ENCODE measurements at regions not wholly inside any gene's neighbourhood (a gene's known extent, or its start where the extent isn't known, plus 50 kb on each side); places are given as distances from the start of the nearest gene placed in this dataset.

- no TSS peak for BruUV-seq (replicated peaks)
- Histone ChIP-seq H2BK5ac (ENCODE audit: low read depth, low read length, poor library complexity, severe bottlenecking) (no peak overlapping the region), H3K23ac (ENCODE audit: low read depth, low read length) (no peak overlapping the region), H4K5ac (ENCODE audit: low read depth, low read length) (no peak overlapping the region), H3K4me2 (ENCODE audit: low read depth, low read length) (no peak overlapping the region), H3K4ac (ENCODE audit: low read depth, low read length) (no peak overlapping the region), H3K9ac (ENCODE audit: low read depth, low read length) (no peak overlapping the region), H3K27ac (ENCODE audit: insufficient read depth, low read length) (no peak overlapping the region), H2AK9ac (replicated peaks; ENCODE audit: low read depth, low read length, poor library complexity) (no peak overlapping the region), H2BK15ac (ENCODE audit: low read depth, low read length) (no peak overlapping the region), H3K36me3 (ENCODE audit: control insufficient read depth, insufficient read depth, low read length) (no peaks in the 10 kb centered on the region), H3K56ac (ENCODE audit: extremely low read depth, insufficient read depth, low read length) (no peak overlapping the region), H3K14ac (replicated peaks; ENCODE audit: low read depth, low read length) (no peak overlapping the region), H2AK5ac (ENCODE audit: low read depth, low read length) (no peak overlapping the region), H4K8ac (ENCODE audit: low read depth in 2 of 2, low read length in 2 of 2) (no peak overlapping the region), H2BK120ac (ENCODE audit: low read depth, low read length) (no peak overlapping the region), H2BK20ac (ENCODE audit: low read depth, low read length) (no peak overlapping the region), H4K20me1 (ENCODE audit: insufficient read depth, low read length) (no peaks in the 10 kb centered on the region), H3K18ac (ENCODE audit: low read depth, low read length) (no peak overlapping the region), H2AFZ (replicated peaks; ENCODE audit: low read length, poor library complexity) (no peak overlapping the region), H3K27me3 (ENCODE audit: control insufficient read depth, insufficient read depth, low read length) (no peaks in the 10 kb centered on the region), H3K9me1 (ENCODE audit: insufficient read depth, low read length) (no peaks in the 10 kb centered on the region), H3K4me1 (ENCODE audit: control insufficient read depth, insufficient read depth, low read length) (no peaks in the 10 kb centered on the region), H3K4me3 (ENCODE audit: insufficient read depth, low read depth, low read length) (no peak overlapping the region), H4K91ac (ENCODE audit: insufficient read depth, low read depth, low read length) (no peak overlapping the region), H3K79me1 (ENCODE audit: low read depth in 1 of 2, low read length in 2 of 2) (no peaks in the 10 kb centered on the region), H3K9me3 (ENCODE audit: control insufficient read depth, insufficient read depth, low read length) (0 out of 2 replicates have a peak, but pooled peaks cover 2% of the 10 kb centered on the region)
- in situ Hi-C loops (cut with MboI; ENCODE audit: low sequenced_read_pairs) = no loop called here
- ChIA-PET POLR2A (ENCODE audit: unreplicated experiment) (no interaction called here), CTCF (no interaction called here)
- DNase-seq (no peak), ATAC-seq (ENCODE audit: low read depth) (no peak)
- intact Hi-C loops (cut with micrococcal nuclease) = no loop called here
- dilution Hi-C loops (cut with HindIII; ENCODE audit: low sequenced_read_pairs, unreplicated experiment) = no loop called here
- whole genome bisulfite sequencing, 2 experiments (ENCODE audit: extremely low coverage in 2 of 2, insufficient read length in 1 of 2) = no CpG with 5 or more reads among the region's 3 CpGs
- no peak for TF ChIP-seq ELK1 (IDR thresholded peaks at IDR 0.05; ENCODE audit: borderline replicate concordance, low read depth, low read length)
- no peak for TF ChIP-seq MAZ (IDR thresholded peaks at IDR 0.05; ENCODE audit: borderline replicate concordance, low read depth, low read length)
- TF ChIP-seq BHLHE40 (IDR thresholded peaks at IDR 0.05; ENCODE audit: low read depth, low read length) = no peak
- TF ChIP-seq CHD1 (IDR thresholded peaks at IDR 0.05; ENCODE audit: low read depth, low read length) = no peak
- TF ChIP-seq RFX5 (IDR thresholded peaks at IDR 0.05; ENCODE audit: low read depth, low read length) = no peak
- no peak for TF ChIP-seq MAFK (IDR thresholded peaks at IDR 0.05; ENCODE audit: low read depth, low read length)
- TF ChIP-seq POLR2A (IDR thresholded peaks at IDR 0.05; ENCODE audit: low read depth, low read length) = no peak
- no peak for TF ChIP-seq RCOR1 (IDR thresholded peaks at IDR 0.05; ENCODE audit: insufficient replicate concordance, low read length)
- TF ChIP-seq, protein P1, sequence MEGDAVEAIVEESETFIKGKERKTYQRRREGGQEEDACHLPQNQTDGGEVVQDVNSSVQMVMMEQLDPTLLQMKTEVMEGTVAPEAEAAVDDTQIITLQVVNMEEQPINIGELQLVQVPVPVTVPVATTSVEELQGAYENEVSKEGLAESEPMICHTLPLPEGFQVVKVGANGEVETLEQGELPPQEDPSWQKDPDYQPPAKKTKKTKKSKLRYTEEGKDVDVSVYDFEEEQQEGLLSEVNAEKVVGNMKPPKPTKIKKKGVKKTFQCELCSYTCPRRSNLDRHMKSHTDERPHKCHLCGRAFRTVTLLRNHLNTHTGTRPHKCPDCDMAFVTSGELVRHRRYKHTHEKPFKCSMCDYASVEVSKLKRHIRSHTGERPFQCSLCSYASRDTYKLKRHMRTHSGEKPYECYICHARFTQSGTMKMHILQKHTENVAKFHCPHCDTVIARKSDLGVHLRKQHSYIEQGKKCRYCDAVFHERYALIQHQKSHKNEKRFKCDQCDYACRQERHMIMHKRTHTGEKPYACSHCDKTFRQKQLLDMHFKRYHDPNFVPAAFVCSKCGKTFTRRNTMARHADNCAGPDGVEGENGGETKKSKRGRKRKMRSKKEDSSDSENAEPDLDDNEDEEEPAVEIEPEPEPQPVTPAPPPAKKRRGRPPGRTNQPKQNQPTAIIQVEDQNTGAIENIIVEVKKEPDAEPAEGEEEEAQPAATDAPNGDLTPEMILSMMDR (conservative IDR thresholded peaks at IDR 0.05; ENCODE audit: low read depth, low read length) = no peak
- TF ChIP-seq FOS (IDR thresholded peaks at IDR 0.05; ENCODE audit: low read depth, low read length) = no peak
- TF ChIP-seq RAD21 (IDR thresholded peaks at IDR 0.05; ENCODE audit: low read length) = no peak
These were observed 958.3 kb downstream of the ADGRL2 start for GRCh38 chr1:82759035-82759434.
